Neural progenitor cell (in vitro differentiated cells): ENCODE measurements at regions not wholly inside any gene's neighbourhood (a gene's known extent, or its start where the extent isn't known, plus 50 kb on each side); places are given as distances from the start of the nearest gene placed in this dataset.

Source experiments
- DNase-seq: peaks from one replicate; pipeline ENCODE4 v3.0.0-alpha.2; 2016; ENCODE audit warnings: low spot score
- H2AFZ ChIP-seq: fragments of 200-600 bp; sonication (generic); replicated peaks from 2 replicates; pipeline ENCODE4 v1.6.1; 2016; ENCODE audit warnings: antibody characterized with exemption
- H3F3A ChIP-seq: fragments of 200-600 bp; sonication (generic); 2 replicates; pipeline ENCODE4 v1.6.1; 2016; ENCODE audit warnings: antibody characterized with exemption, low read depth
- H3K27ac ChIP-seq: fragments of 200-600 bp; sonication (generic); 2 replicates; pipeline ENCODE4 v1.5.1; 2016; ENCODE audit warnings: mild to moderate bottlenecking
- H3K27me3 ChIP-seq: fragments of 200-600 bp; sonication (generic); 2 replicates; pipeline ENCODE4 v1.6.1; 2016; ENCODE audit warnings: mild to moderate bottlenecking, moderate library complexity
- H3K36me3 ChIP-seq: fragments of 200-600 bp; sonication (generic); 2 replicates; pipeline ENCODE4 v1.5.1; 2016
- H3K4me1 ChIP-seq: fragments of 200-600 bp; sonication (generic); 2 replicates; pipeline ENCODE4 v1.6.1; 2016; ENCODE audit warnings: mixed run types
- H3K4me2 ChIP-seq: fragments of 200-600 bp; sonication (generic); 2 replicates; pipeline ENCODE4 v1.6.1; 2016
- H3K4me3 ChIP-seq: fragments of 200-600 bp; sonication (generic); 2 replicates; pipeline ENCODE4 v1.5.1; 2016
- H3K79me2 ChIP-seq: fragments of 200-600 bp; sonication (generic); 2 replicates; pipeline ENCODE4 v1.6.1; 2016; ENCODE audit warnings: low read depth
- H3K9ac ChIP-seq: fragments of 200-600 bp; sonication (generic); 2 replicates; pipeline ENCODE4 v1.6.1; 2016
- H3K9me3 ChIP-seq: fragments of 200-600 bp; sonication (generic); 2 replicates; pipeline ENCODE4 v1.5.1; 2016; ENCODE audit warnings: low read depth
- H4K20me1 ChIP-seq: fragments of 200-600 bp; sonication (generic); 2 replicates; pipeline ENCODE4 v1.6.1; 2016; ENCODE audit warnings: low read depth
- H3K27ac Mint-ChIP-seq: 3 replicates; pipeline ENCODE4 v1.8.0; 2021; ENCODE audit warnings: mixed read lengths
- H3K27me3 Mint-ChIP-seq: 2 replicates; pipeline ENCODE4 v1.8.0; 2022; ENCODE audit warnings: low read depth, mild to moderate bottlenecking, inconsistent platforms, moderate library complexity, mixed read lengths; ENCODE audit not compliant: insufficient read depth
- H3K36me3 Mint-ChIP-seq: 3 replicates; pipeline ENCODE4 v1.8.0; 2021; ENCODE audit warnings: mixed read lengths
- H3K4me1 Mint-ChIP-seq: 3 replicates; pipeline ENCODE4 v1.8.0; 2021; ENCODE audit warnings: mixed read lengths
- H3K4me3 Mint-ChIP-seq: 3 replicates; pipeline ENCODE4 v1.8.0; 2021; ENCODE audit warnings: mild to moderate bottlenecking, moderate library complexity, mixed read lengths
- H3K9me3 Mint-ChIP-seq: 3 replicates; pipeline ENCODE4 v1.8.0; 2020; ENCODE audit warnings: mixed read lengths
- CTCF ChIP-seq: fragments of 200-600 bp; sonication (generic); IDR thresholded peaks from 2 replicates; pipeline ENCODE4 v1.5.1; 2017; ENCODE audit warnings: antibody characterized with exemption, mild to moderate bottlenecking
- EZH2 ChIP-seq: fragments of 200-600 bp; sonication (generic); IDR thresholded peaks from 2 replicates; pipeline ENCODE4 v1.6.1; 2017; ENCODE audit warnings: antibody characterized with exemption, mild to moderate bottlenecking, moderate library complexity
- EZH2phosphoT487 ChIP-seq: fragments of 200-600 bp; sonication (generic); IDR thresholded peaks from 2 replicates; pipeline ENCODE4 v1.6.1; 2017; ENCODE audit warnings: antibody characterized with exemption

GRCh38 chr1:75034376-75034775 lies 99.8 kb upstream of the LHX8 start:
- TF ChIP-seq EZH2phosphoT487 = no peak
- no peak for TF ChIP-seq EZH2
- no peak for TF ChIP-seq CTCF
- Histone ChIP-seq H3K27me3 (no peaks in the 10 kb centered on the region), H3F3A (no peaks in the 10 kb centered on the region), H4K20me1 (no peaks in the 10 kb centered on the region), H3K79me2 (no peaks in the 10 kb centered on the region), H3K27ac (no peak overlapping the region), H3K36me3 (no peaks in the 10 kb centered on the region), H3K9me3 (no peaks in the 10 kb centered on the region), H3K9ac (no peak overlapping the region), H3K4me3 (no peak overlapping the region), H3K4me1 (no peaks in the 10 kb centered on the region), H3K4me2 (no peak overlapping the region), H2AFZ (no peak overlapping the region)
- DNase-seq = no peak
- peaks cover 8% of the 10 kb centered on the region for H3K9me3 Mint-ChIP-seq
- peaks cover 4% of the 10 kb centered on the region for H3K4me1 Mint-ChIP-seq
- no peak overlapping the region for H3K27ac Mint-ChIP-seq
- H3K27me3 Mint-ChIP-seq = no peaks in the 10 kb centered on the region
- no peaks in the 10 kb centered on the region for H3K36me3 Mint-ChIP-seq
- H3K4me3 Mint-ChIP-seq = no peak overlapping the region

GRCh38 chr1:75035536-75035935 lies 98.7 kb upstream of the LHX8 start:
- Histone ChIP-seq H3K4me1 (no peaks in the 10 kb centered on the region), H2AFZ (no peak overlapping the region), H3K4me2 (no peak overlapping the region), H3K27ac (no peak overlapping the region), H3K36me3 (no peaks in the 10 kb centered on the region), H3K27me3 (no peaks in the 10 kb centered on the region), H4K20me1 (no peaks in the 10 kb centered on the region), H3K9ac (no peak overlapping the region), H3F3A (no peaks in the 10 kb centered on the region), H3K79me2 (no peaks in the 10 kb centered on the region), H3K4me3 (no peak overlapping the region), H3K9me3 (no peaks in the 10 kb centered on the region)
- Mint-ChIP-seq H3K9me3 (peaks cover 13% of the 10 kb centered on the region), H3K27me3 (no peaks in the 10 kb centered on the region), H3K27ac (no peak overlapping the region), H3K36me3 (no peaks in the 10 kb centered on the region), H3K4me1 (peaks cover 4% of the 10 kb centered on the region), H3K4me3 (no peak overlapping the region)
- TF ChIP-seq CTCF (no peak), EZH2 (no peak), EZH2phosphoT487 (no peak)
- DNase-seq = no peak

- H3K9me3 ChIP-seq = no peaks in the 10 kb centered on the region
- H3K4me1 ChIP-seq = no peaks in the 10 kb centered on the region
- H2AFZ ChIP-seq = no peak overlapping the region
- Mint-ChIP-seq H3K36me3 (no peaks in the 10 kb centered on the region), H3K27me3 (no peaks in the 10 kb centered on the region), H3K4me3 (no peak overlapping the region), H3K27ac (no peak overlapping the region), H3K4me1 (no peaks in the 10 kb centered on the region), H3K9me3 (peaks cover 2% of the 10 kb centered on the region)
- DNase-seq = no peak
- no peak overlapping the region for H3K4me2 ChIP-seq
- no peaks in the 10 kb centered on the region for H3F3A ChIP-seq
- H3K27me3 ChIP-seq = no peaks in the 10 kb centered on the region
- H3K4me3 ChIP-seq = no peak overlapping the region
- H3K79me2 ChIP-seq = no peaks in the 10 kb centered on the region
- H3K9ac ChIP-seq = no peak overlapping the region
- no peak overlapping the region for H3K27ac ChIP-seq
- TF ChIP-seq CTCF = peak; percentile 41
- TF ChIP-seq EZH2 = no peak
- TF ChIP-seq EZH2phosphoT487 = no peak
- no peaks in the 10 kb centered on the region for H3K36me3 ChIP-seq
- no peaks in the 10 kb centered on the region for H4K20me1 ChIP-seq
Measured at GRCh38 chr1:75053207-75053606, 81.0 kb upstream of the LHX8 start.

GRCh38 chr1:75058424-75058823 lies 75.8 kb upstream of the LHX8 start:
- Histone ChIP-seq H3K79me2 (no peaks in the 10 kb centered on the region), H3K36me3 (no peaks in the 10 kb centered on the region), H3F3A (no peaks in the 10 kb centered on the region), H4K20me1 (no peaks in the 10 kb centered on the region), H3K4me3 (no peak overlapping the region), H2AFZ (no peak overlapping the region), H3K27ac (no peak overlapping the region), H3K9me3 (no peaks in the 10 kb centered on the region), H3K9ac (no peak overlapping the region), H3K4me1 (no peaks in the 10 kb centered on the region), H3K27me3 (no peaks in the 10 kb centered on the region), H3K4me2 (no peak overlapping the region)
- TF ChIP-seq CTCF (no peak), EZH2phosphoT487 (no peak), EZH2 (no peak)
- H3K4me3 Mint-ChIP-seq = no peak overlapping the region
- no peak overlapping the region for H3K27ac Mint-ChIP-seq
- no peak for DNase-seq
- peaks cover 4% of the 10 kb centered on the region for H3K9me3 Mint-ChIP-seq
- no peaks in the 10 kb centered on the region for H3K36me3 Mint-ChIP-seq
- H3K27me3 Mint-ChIP-seq = no peaks in the 10 kb centered on the region
- no peaks in the 10 kb centered on the region for H3K4me1 Mint-ChIP-seq
